Bronchial epithelial cell (primary cell): ENCODE measurements at regions not wholly inside any gene's neighbourhood (a gene's known extent, or its start where the extent isn't known, plus 50 kb on each side); places are given as distances from the start of the nearest gene placed in this dataset.

ENCODE experiments used
- DNase-seq: peaks from one replicate; pipeline ENCODE4 v3.0.0-alpha.2; 2010; ENCODE audit warnings: low read depth
- FAIRE-seq: peaks from 2 replicates; lab custom pipeline; 2011; peaks lifted over from hg19 to GRCh38; lab: Jason Lieb, UNC
- H3K27me3 ChIP-seq: 2 replicates; pipeline ENCODE4 v1.5.1; 2011; ENCODE audit warnings: low read length; ENCODE audit not compliant: control insufficient read depth, insufficient read depth
- H3K36me3 ChIP-seq: 2 replicates; pipeline ENCODE4 v1.5.1; 2011; ENCODE audit warnings: low read length; ENCODE audit not compliant: control insufficient read depth, insufficient read depth
- H3K4me3 ChIP-seq: 2 replicates; pipeline ENCODE4 v1.5.1; 2011; ENCODE audit warnings: mild to moderate bottlenecking, low read depth, low read length, control low read depth
- CTCF ChIP-seq: IDR thresholded peaks from 2 replicates; pipeline ENCODE4 v1.5.1; 2011; ENCODE audit warnings: mild to moderate bottlenecking, moderate library complexity, low read length, control low read depth, inconsistent platforms; ENCODE audit not compliant: insufficient read depth, severe bottlenecking

GRCh38 chr17:6274310-6274709, 160.6 kb downstream of the AIPL1 start:
- H3K4me3 ChIP-seq, result no peak overlapping the region
- no peaks in the 10 kb centered on the region for H3K36me3 ChIP-seq
- no peak for TF ChIP-seq CTCF
- FAIRE-seq, result no peak
- DNase-seq, result no peak
- H3K27me3 ChIP-seq, result no peaks in the 10 kb centered on the region

GRCh38 chr17:6269478-6269877, 165.4 kb downstream of the AIPL1 start:
- Histone ChIP-seq H3K4me3 (no peak overlapping the region), H3K36me3 (no peaks in the 10 kb centered on the region), H3K27me3 (no peaks in the 10 kb centered on the region)
- no peak for TF ChIP-seq CTCF
- DNase-seq (peak; percentile 34), FAIRE-seq (peak; percentile 87)

- DNase-seq (no peak), FAIRE-seq (no peak)
- Histone ChIP-seq H3K36me3 (no peaks in the 10 kb centered on the region), H3K4me3 (no peak overlapping the region), H3K27me3 (no peaks in the 10 kb centered on the region)
- no peak for TF ChIP-seq CTCF
Observed at GRCh38 chr17:6261466-6261865, 173.5 kb downstream of the AIPL1 start.

- Histone ChIP-seq H3K4me3 (no peak overlapping the region), H3K36me3 (no peaks in the 10 kb centered on the region), H3K27me3 (peaks cover 2% of the 10 kb centered on the region)
- no peak for FAIRE-seq
- no peak for DNase-seq
- TF ChIP-seq CTCF, result no peak
Observed at GRCh38 chr17:6259899-6260298, 175.0 kb downstream of the AIPL1 start.

GRCh38 chr17:6257336-6257735, 177.6 kb downstream of the AIPL1 start:
- no peak for DNase-seq
- TF ChIP-seq CTCF, result no peak
- FAIRE-seq, result no peak
- Histone ChIP-seq H3K27me3 (peaks cover 3% of the 10 kb centered on the region), H3K36me3 (no peaks in the 10 kb centered on the region), H3K4me3 (no peak overlapping the region)

GRCh38 chr17:6255322-6255721, 179.6 kb downstream of the AIPL1 start:
- H3K36me3 ChIP-seq, result no peaks in the 10 kb centered on the region
- no peak for TF ChIP-seq CTCF
- H3K27me3 ChIP-seq, result peaks cover 3% of the 10 kb centered on the region
- no peak for FAIRE-seq
- no peak for DNase-seq
- no peak overlapping the region for H3K4me3 ChIP-seq
